NB4 (cell line): ENCODE measurements at regions not wholly inside any gene's neighbourhood (a gene's known extent, or its start where the extent isn't known, plus 50 kb on each side); places are given as distances from the start of the nearest gene placed in this dataset.
"Not testable (repeated sequence)": the region's sequence is repeated elsewhere in the genome, so short reads cannot be mapped to it uniquely, and the experiment has no call there.

ENCODE experiments used
- DNase-seq: peaks from one replicate; pipeline ENCODE4 v3.0.0; 2010; ENCODE audit warnings: low read depth
- H3K4me3 ChIP-seq: one replicate; pipeline ENCODE4 v1.5.1; 2011; ENCODE audit warnings: mild to moderate bottlenecking, low read depth, low read length, moderate library complexity
- CTCF ChIP-seq: IDR thresholded peaks from one replicate; pipeline ENCODE4 v1.5.1; 2012; ENCODE audit warnings: low read depth, low read length
- MAX ChIP-seq: IDR thresholded peaks from 2 replicates; pipeline ENCODE4 v1.6.1; 2011; ENCODE audit warnings: low read depth, low read length
- MYC ChIP-seq: IDR thresholded peaks from 2 replicates; pipeline ENCODE4 v1.6.1; 2011; ENCODE audit warnings: low read depth, low read length
- POLR2A ChIP-seq: IDR thresholded peaks from 2 replicates; pipeline ENCODE4 v1.6.1; 2011; ENCODE audit warnings: mild to moderate bottlenecking; ENCODE audit not compliant: insufficient read length; ENCODE audit errors: extremely low read depth

- no peak for TF ChIP-seq CTCF
- no peak for TF ChIP-seq POLR2A
- no peak for TF ChIP-seq MAX
- no peak for TF ChIP-seq MYC
- H3K4me3 ChIP-seq: no peak overlapping the region
- no peak for DNase-seq
Observed at GRCh38 chr15:69763831-69764230, 311.2 kb downstream of the RPLP1 start.

- TF ChIP-seq CTCF (no peak), MAX (no peak), MYC (no peak), POLR2A (no peak)
- no peak overlapping the region for H3K4me3 ChIP-seq
- no peak for DNase-seq
Observed at GRCh38 chr15:69766156-69766555, 313.5 kb downstream of the RPLP1 start.

GRCh38 chr15:69767191-69767590 is 314.6 kb downstream of the RPLP1 start:
- DNase-seq: no peak
- TF ChIP-seq CTCF (no peak), POLR2A (no peak), MAX (no peak), MYC (no peak)
- H3K4me3 ChIP-seq: no peak overlapping the region

- DNase-seq, H3K4me3 ChIP-seq: not testable (repeated sequence)
Observed at GRCh38 chr15:69769336-69769735, 316.7 kb downstream of the RPLP1 start.

- DNase-seq, H3K4me3 ChIP-seq: not testable (repeated sequence)
Observed at GRCh38 chr15:69774258-69774657, 321.6 kb downstream of the RPLP1 start.

GRCh38 chr15:69774711-69775110 is 322.1 kb downstream of the RPLP1 start:
- H3K4me3 ChIP-seq, DNase-seq: not testable (repeated sequence)

GRCh38 chr15:69777356-69777755 is 320.4 kb downstream of the TLE3 start:
- TF ChIP-seq MYC: no peak
- no peak for TF ChIP-seq POLR2A
- DNase-seq: no peak
- no peak overlapping the region for H3K4me3 ChIP-seq

- DNase-seq: no peak
- no peak overlapping the region for H3K4me3 ChIP-seq
- TF ChIP-seq POLR2A (no peak), CTCF (no peak), MAX (no peak), MYC (no peak)
Observed at GRCh38 chr15:69780374-69780773, 317.3 kb downstream of the TLE3 start.
